ENCODE measurements at regions not wholly inside any gene's neighbourhood (a gene's known extent, or its start where the extent isn't known, plus 50 kb on each side); places are given as distances from the start of the nearest gene placed in this dataset.

GRCh38 chr19:5287066-5287465 is 53.5 kb downstream of the PTPRS start:
- no peaks in the 10 kb centered on the region for H3K36me3 ChIP-seq (ENCODE audit: low read depth)
- H3K9me3 ChIP-seq (ENCODE audit: insufficient read depth, low read depth), result no peaks in the 10 kb centered on the region
- H3K4me2 ChIP-seq, result peak overlapping the region; percentile 28; the same call in 1 of the 2 replicates
- no peaks in the 10 kb centered on the region for H3F3A ChIP-seq (ENCODE audit: insufficient read depth, low read depth)
- no peak for DNase-seq
- H3K4me1 ChIP-seq (replicated peaks; ENCODE audit: insufficient read depth), result 0 out of 2 replicates have a peak, but pooled peaks cover 7% of the 10 kb centered on the region
- H3K9me2 ChIP-seq (ENCODE audit: insufficient read depth), result no peaks in the 10 kb centered on the region
- intact Hi-C loops (cut with micrococcal nuclease; ENCODE audit: unreplicated experiment), result loop anchor here (10.0 kb wide), 1 partner anchor 288 kb away; no protein-coding TSS in a partner anchor
- no TSS peak for BruUV-seq (replicated peaks)
- H4K20me1 ChIP-seq (ENCODE audit: insufficient read depth), result no peaks in the 10 kb centered on the region; the same call in 1 of the 2 replicates
- ChIA-PET CTCF (no interaction called here), POLR2A (ENCODE audit: unreplicated experiment) (no interaction called here)
- H2AFZ ChIP-seq, result no peak overlapping the region
- TF ChIP-seq CTCF (conservative IDR thresholded peaks at IDR 0.05) (no peak), EZH2 (IDR thresholded peaks at IDR 0.05; ENCODE audit: low read depth) (no peak)
- H3K79me2 ChIP-seq (ENCODE audit: low read depth), result peaks cover 2% of the 10 kb centered on the region; the same call in 1 of the 2 replicates
- no peak overlapping the region for H3K27ac ChIP-seq
- no peak overlapping the region for H3K4me3 ChIP-seq
- no peaks in the 10 kb centered on the region for H3K27me3 ChIP-seq (ENCODE audit: insufficient read depth, low read depth)

- Histone ChIP-seq H3K27ac (no peak overlapping the region), H2AFZ (no peak overlapping the region), H3K79me2 (ENCODE audit: low read depth) (no peaks in the 10 kb centered on the region), H3K27me3 (ENCODE audit: insufficient read depth, low read depth) (no peaks in the 10 kb centered on the region), H3K36me3 (ENCODE audit: low read depth) (no peaks in the 10 kb centered on the region), H3K9me2 (ENCODE audit: insufficient read depth) (no peaks in the 10 kb centered on the region), H4K20me1 (ENCODE audit: insufficient read depth) (no peaks in the 10 kb centered on the region), H3F3A (ENCODE audit: insufficient read depth, low read depth) (no peaks in the 10 kb centered on the region), H3K9me3 (ENCODE audit: insufficient read depth, low read depth) (no peaks in the 10 kb centered on the region), H3K4me2 (peak overlapping the region; percentile 28; the same call in 1 of the 2 replicates), H3K4me1 (replicated peaks; ENCODE audit: insufficient read depth) (0 out of 2 replicates have a peak, but pooled peaks cover 7% of the 10 kb centered on the region), H3K4me3 (no peak overlapping the region)
- ChIA-PET POLR2A (ENCODE audit: unreplicated experiment) (no interaction called here), CTCF (no interaction called here)
- no TSS peak for BruUV-seq (replicated peaks)
- DNase-seq, result no peak
- no peak for TF ChIP-seq EZH2 (IDR thresholded peaks at IDR 0.05; ENCODE audit: low read depth)
- TF ChIP-seq CTCF (conservative IDR thresholded peaks at IDR 0.05), result no peak
- intact Hi-C loops (cut with micrococcal nuclease; ENCODE audit: unreplicated experiment), result loop anchor here (10.0 kb wide), 1 partner anchor 288 kb away; no protein-coding TSS in a partner anchor
These were observed 54.1 kb downstream of the PTPRS start for GRCh38 chr19:5286465-5287029.

DNA sequence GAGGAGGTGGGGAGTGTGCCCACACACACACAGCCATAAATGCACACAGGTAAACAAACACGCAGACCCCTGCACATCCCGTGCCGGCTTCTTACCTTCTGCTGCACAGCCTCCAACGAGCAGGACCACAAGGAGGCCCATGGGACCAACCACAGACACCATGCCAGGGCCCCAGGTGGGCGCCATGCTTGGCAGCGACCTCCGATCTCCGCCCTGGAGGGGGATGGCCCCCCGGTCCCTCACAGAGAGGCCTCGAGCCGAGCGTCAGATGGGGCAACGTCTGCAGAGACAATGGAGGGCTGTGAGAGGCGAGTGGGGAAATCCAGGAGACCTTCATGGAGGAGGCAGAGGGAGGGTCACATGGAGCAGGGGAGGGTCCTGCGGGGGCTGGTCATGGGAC is 54.7 kb downstream of the PTPRS start:
- no peaks in the 10 kb centered on the region for H3K9me2 ChIP-seq (ENCODE audit: insufficient read depth)
- no peaks in the 10 kb centered on the region for H3F3A ChIP-seq (ENCODE audit: insufficient read depth, low read depth)

More for the DNA sequence above, 54.7 kb downstream of the PTPRS start:
- no peak overlapping the region for H3K4me3 ChIP-seq
- no peaks in the 10 kb centered on the region for H3K27me3 ChIP-seq (ENCODE audit: insufficient read depth, low read depth)
- intact Hi-C loops (cut with micrococcal nuclease; ENCODE audit: unreplicated experiment), result loop anchor here (10.0 kb wide), 1 partner anchor 289 kb away; no protein-coding TSS in a partner anchor
- no peak overlapping the region for H2AFZ ChIP-seq
- ChIA-PET CTCF (no interaction called here), POLR2A (ENCODE audit: unreplicated experiment) (no interaction called here)
- no peak overlapping the region for H3K4me2 ChIP-seq
- no peak overlapping the region for H3K27ac ChIP-seq
- H3K4me1 ChIP-seq (replicated peaks; ENCODE audit: insufficient read depth), result 0 out of 2 replicates have a peak, but pooled peaks cover 7% of the 10 kb centered on the region
- TF ChIP-seq EZH2 (IDR thresholded peaks at IDR 0.05; ENCODE audit: low read depth) (no peak), CTCF (conservative IDR thresholded peaks at IDR 0.05) (no peak)
- DNase-seq, result no peak
- no peaks in the 10 kb centered on the region for H3K79me2 ChIP-seq (ENCODE audit: low read depth)
- no TSS peak for BruUV-seq (replicated peaks)
- no peaks in the 10 kb centered on the region for H4K20me1 ChIP-seq (ENCODE audit: insufficient read depth)
- H3K9me3 ChIP-seq (ENCODE audit: insufficient read depth, low read depth), result no peaks in the 10 kb centered on the region
- no peaks in the 10 kb centered on the region for H3K36me3 ChIP-seq (ENCODE audit: low read depth)

Data from PC-9 (cell line).